ENCODE measurements at regions not wholly inside any gene's neighbourhood (a gene's known extent, or its start where the extent isn't known, plus 50 kb on each side); places are given as distances from the start of the nearest gene placed in this dataset.
"Not testable (repeated sequence)": the region's sequence is repeated elsewhere in the genome, so short reads cannot be mapped to it uniquely, and the experiment has no call there.

DNA sequence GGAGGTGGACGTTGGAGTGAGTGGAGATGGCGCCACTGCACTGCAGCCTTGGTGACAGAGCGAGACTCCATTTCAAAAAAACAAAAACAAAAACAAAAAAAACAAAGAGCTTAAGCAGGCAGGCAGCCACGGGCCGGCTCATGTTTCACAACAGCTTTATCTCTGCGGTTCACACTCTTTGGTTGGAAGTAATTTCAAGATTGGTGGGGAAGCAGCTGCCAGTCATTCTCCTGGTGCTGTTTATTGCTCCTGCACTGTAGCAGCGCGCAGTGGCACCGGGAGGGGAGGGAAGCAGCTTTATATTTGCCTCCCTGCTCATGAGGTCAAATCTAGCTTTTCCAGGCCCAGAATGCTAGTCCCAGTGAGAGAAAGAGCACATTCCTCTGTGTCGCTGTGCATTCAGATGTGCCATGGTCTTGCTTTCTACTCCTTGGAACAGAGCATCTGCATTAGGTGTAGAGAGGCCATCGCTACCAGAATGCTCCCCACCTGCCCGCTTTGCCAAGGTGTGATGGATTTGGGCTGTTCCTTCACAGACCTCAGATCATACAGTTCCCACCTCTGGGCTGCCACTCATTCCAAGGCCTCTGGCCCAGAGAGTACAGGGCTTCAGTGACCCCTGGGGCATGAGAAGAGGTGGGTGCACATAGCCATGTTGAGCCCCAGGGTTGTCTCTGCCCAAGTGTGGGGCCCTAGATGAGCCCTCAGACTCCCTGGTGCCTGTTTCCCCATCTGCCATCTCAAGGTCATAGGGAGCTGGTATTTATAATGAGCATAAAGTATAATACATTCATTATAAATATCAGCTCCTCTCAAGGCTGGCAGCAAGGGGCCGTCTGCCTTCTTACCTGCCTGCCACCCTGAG lies 270.4 kb downstream of the MED10 start:
- H3K4me1 Mint-ChIP-seq (ENCODE audit: low read depth in 2 of 2): no peaks in the 10 kb centered on the region
- H3K9me3 Mint-ChIP-seq: no peaks in the 10 kb centered on the region
- no peak for DNase-seq (ENCODE audit: low spot score)
- no peaks in the 10 kb centered on the region for H3K27me3 Mint-ChIP-seq
- ATAC-seq: no peak
- H3K27ac Mint-ChIP-seq: no peak overlapping the region
- H3K4me3 Mint-ChIP-seq: no peak overlapping the region
- no peaks in the 10 kb centered on the region for H3K36me3 Mint-ChIP-seq

DNA sequence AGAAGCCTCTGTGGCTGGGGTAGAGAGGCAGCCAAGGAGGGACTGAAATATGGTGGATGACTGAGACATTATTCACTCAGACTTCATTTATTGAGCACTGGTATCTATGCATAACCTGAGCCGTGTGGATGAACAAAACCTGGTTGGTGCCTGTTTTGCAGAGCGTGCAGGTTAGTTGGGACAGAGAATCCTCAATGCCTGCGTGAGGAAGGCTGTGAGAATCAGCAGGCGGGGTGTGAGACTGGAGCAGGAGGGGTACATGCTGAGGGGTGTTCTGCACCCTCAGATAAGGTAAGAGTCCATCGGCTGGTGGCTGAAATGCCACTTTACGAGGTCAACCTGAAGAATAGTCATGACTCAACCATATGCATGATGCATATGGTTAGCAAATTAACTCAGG lies 271.6 kb downstream of the MED10 start:
- H3K27ac Mint-ChIP-seq: no peak overlapping the region
- ATAC-seq (no peak), DNase-seq (ENCODE audit: low spot score) (no peak)
- H3K27me3 Mint-ChIP-seq: no peaks in the 10 kb centered on the region
- H3K9me3 Mint-ChIP-seq: peaks cover 4% of the 10 kb centered on the region
- H3K4me1 Mint-ChIP-seq (ENCODE audit: low read depth in 2 of 2): no peaks in the 10 kb centered on the region
- no peaks in the 10 kb centered on the region for H3K36me3 Mint-ChIP-seq
- no peak overlapping the region for H3K4me3 Mint-ChIP-seq

DNA sequence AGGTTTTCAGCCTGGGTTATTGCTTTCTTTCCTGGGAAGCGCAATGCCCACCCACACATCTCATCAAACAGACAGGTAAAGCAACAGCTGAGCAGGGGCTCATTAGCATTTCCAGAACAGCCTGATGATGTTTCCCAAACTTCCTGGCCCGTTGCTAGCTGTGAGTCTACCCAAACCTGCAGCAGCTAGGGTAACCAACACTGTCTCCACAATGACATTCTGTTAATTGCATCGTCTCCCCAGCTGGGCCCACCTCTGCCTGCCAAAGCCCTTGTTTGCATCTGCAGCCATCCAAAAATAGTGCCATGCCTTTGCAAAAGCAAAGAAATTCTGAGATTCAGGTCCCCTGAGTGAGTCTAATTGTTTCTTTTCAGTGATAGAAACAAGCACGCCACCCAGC lies 273.0 kb downstream of the MED10 start:
- Mint-ChIP-seq H3K9me3 (peaks cover 4% of the 10 kb centered on the region), H3K4me3 (no peak overlapping the region), H3K27ac (no peak overlapping the region), H3K4me1 (ENCODE audit: low read depth in 2 of 2) (no peaks in the 10 kb centered on the region), H3K27me3 (no peaks in the 10 kb centered on the region), H3K36me3 (no peaks in the 10 kb centered on the region)
- DNase-seq (ENCODE audit: low spot score) (no peak), ATAC-seq (no peak)

DNA sequence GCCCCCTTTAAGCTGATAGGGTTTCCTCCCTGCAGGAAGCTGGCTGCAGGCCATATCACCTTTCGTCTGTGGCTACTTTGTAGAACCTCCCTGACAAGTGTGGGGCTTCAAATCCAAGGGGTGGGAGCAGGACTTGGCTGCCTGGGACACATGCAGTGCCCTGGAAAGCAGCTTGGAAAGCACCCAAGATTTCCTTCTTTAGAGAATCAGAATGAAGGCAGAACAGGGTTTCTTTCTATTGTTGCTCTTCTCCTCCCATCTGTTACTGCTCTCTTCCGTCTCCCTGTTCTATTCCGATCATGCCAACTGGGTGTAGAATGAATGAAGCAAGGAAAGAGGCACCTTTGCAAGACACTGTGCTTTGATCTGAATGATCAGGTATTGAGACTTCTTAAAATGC lies 282.2 kb downstream of the MED10 start:
- Mint-ChIP-seq H3K4me3 (no peak overlapping the region), H3K27me3 (no peaks in the 10 kb centered on the region), H3K9me3 (peaks cover 2% of the 10 kb centered on the region), H3K36me3 (no peaks in the 10 kb centered on the region), H3K27ac (no peak overlapping the region), H3K4me1 (ENCODE audit: low read depth in 2 of 2) (no peaks in the 10 kb centered on the region)
- DNase-seq (ENCODE audit: low spot score) (no peak), ATAC-seq (no peak)

DNA sequence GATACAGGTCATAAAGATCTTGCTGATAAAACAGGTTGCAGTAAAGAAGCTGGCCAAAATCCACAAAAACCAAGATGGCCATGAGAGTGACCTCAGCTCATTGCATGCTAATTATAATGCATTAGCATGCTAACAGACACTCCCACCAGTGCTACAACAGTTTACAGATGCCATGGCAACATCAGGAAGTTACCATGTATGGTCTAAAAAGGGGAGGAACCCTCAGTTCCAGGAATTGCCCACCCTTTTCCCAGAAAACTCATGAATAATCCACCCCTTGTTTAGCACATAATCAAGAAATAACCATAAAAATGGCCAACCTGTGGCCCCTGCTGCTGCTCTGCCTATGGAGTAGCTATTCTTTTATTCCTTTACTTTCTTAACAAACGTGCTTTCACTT lies 284.2 kb downstream of the MED10 start:
- DNase-seq (ENCODE audit: low spot score); H3K36me3 Mint-ChIP-seq; H3K27ac Mint-ChIP-seq; H3K4me1 Mint-ChIP-seq (ENCODE audit: low read depth in 2 of 2); H3K4me3 Mint-ChIP-seq; H3K27me3 Mint-ChIP-seq; ATAC-seq; H3K9me3 Mint-ChIP-seq: not testable (repeated sequence)

DNA sequence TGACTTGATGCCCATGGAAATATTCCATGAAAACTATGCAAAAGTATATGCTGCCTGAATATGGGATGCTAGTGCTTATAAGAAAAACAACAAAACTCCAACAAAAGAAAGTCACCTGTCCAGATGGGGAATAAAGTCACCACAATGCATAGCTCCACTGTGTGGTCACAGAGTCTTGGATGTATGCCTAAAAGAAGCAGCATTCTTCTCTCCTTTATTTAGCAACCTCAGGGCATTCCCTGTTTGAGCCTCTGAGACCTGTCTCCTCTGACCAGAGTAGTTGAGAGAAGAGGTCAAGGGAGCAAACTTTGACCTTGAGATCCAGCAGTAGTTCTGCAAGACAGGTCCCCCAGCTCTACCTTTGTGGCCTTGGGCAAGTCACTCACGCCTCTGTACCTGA lies 287.5 kb downstream of the MED10 start:
- Mint-ChIP-seq H3K4me1 (ENCODE audit: low read depth in 2 of 2) (no peaks in the 10 kb centered on the region), H3K9me3 (peaks cover 3% of the 10 kb centered on the region), H3K36me3 (no peaks in the 10 kb centered on the region), H3K27me3 (no peaks in the 10 kb centered on the region), H3K4me3 (no peak overlapping the region), H3K27ac (no peak overlapping the region)
- ATAC-seq: no peak
- no peak for DNase-seq (ENCODE audit: low spot score)

DNA sequence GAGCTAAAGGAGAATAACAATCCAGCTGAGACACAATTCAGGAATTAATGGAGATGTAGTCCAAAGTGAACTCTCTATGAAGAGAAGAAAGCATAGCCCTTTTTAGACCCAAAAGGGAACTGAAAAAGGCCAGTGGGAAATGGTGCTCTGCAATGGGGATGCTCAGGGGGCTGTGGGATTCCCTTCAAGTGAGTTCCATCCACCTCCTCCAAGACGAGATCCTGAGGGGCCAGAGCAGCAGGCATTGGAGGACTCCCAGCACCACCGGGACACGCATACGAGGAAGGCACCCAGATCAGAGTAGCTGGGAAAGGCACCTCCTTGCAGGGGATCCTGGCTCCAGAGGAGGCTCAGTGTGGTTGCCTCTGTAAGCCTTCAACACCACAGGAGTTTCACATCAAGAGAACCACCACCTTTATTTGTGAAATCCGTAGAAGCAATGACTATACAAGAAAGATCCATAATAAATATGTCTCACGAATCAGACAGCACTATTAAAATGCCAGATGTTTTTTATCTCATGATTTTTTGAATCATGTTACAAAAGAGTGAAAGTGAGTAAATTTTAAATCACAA lies 288.2 kb downstream of the MED10 start:
- no peaks in the 10 kb centered on the region for H3K36me3 Mint-ChIP-seq
- no peak for DNase-seq (ENCODE audit: low spot score)
- H3K9me3 Mint-ChIP-seq: peaks cover 3% of the 10 kb centered on the region
- no peaks in the 10 kb centered on the region for H3K4me1 Mint-ChIP-seq (ENCODE audit: low read depth in 2 of 2)
- H3K27ac Mint-ChIP-seq: no peak overlapping the region
- no peak for ATAC-seq
- no peak overlapping the region for H3K4me3 Mint-ChIP-seq
- H3K27me3 Mint-ChIP-seq: no peaks in the 10 kb centered on the region

DNA sequence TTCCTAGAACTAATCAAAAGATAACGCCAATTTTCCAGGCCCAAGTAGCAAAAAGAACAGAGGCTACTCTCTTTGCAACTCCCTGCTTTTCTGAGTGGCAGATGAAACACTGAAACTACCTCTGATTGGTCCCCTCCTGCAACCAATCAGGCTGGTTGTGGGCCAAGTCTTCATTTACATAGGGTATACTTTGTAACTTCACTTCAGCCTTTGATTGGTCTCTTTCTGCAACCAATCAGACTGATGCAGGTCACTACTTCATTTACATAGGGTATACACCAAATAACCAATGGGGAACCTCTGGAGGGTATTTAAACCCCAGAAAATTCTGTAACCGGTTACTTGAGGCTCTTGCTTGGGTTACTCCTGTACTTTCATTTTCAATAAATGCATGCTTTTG lies 289.6 kb downstream of the MED10 start:
- Mint-ChIP-seq H3K27ac (no peak overlapping the region), H3K9me3 (peaks cover 3% of the 10 kb centered on the region), H3K27me3 (no peaks in the 10 kb centered on the region), H3K4me3 (no peak overlapping the region), H3K4me1 (ENCODE audit: low read depth in 2 of 2) (no peaks in the 10 kb centered on the region), H3K36me3 (no peaks in the 10 kb centered on the region)
- DNase-seq (ENCODE audit: low spot score): no peak
- no peak for ATAC-seq

DNA sequence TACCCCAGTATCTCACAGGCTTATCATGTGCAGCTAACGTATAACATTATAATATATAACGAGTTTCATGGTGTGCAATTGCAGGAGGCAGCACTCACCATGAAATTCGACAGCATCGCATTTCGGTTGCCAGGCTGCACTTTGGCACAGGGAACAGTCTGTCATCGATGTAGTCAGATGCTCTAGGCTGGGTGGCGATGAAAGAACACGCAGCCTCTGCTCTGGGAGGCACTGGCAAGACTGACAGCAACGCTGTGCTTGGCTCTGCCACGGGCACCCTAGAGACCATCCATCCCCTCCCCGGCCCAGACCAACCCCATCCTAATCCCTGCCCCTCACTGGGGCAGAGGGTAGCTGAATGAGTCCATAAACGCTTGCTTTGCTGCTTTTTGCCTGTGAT lies 290.8 kb downstream of the MED10 start:
- H3K4me3 Mint-ChIP-seq: no peak overlapping the region

DNA sequence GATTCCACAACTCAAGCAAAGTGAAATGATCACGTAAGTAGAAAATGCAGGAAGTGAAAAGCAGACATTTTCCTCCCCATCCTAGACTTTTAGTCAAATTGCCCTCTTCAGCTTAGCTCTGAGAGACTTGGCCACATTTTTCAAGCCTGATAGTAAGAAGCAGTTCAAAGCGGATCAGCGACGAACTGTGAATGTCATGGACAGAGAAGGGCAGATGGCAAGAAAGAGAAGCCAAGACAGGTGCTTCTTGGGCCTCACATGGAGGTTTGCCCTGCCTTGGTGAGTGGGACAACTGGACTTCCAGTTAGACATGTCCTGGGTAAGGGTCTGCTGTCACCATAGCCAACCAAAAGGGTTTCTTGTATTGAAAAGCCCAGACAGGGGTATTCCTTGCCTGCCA lies 291.5 kb downstream of the MED10 start:
- no peak for DNase-seq (ENCODE audit: low spot score)
- no peaks in the 10 kb centered on the region for H3K4me1 Mint-ChIP-seq (ENCODE audit: low read depth in 2 of 2)
- no peaks in the 10 kb centered on the region for H3K27me3 Mint-ChIP-seq
- peaks cover 3% of the 10 kb centered on the region for H3K9me3 Mint-ChIP-seq
- H3K27ac Mint-ChIP-seq: no peak overlapping the region
- no peaks in the 10 kb centered on the region for H3K36me3 Mint-ChIP-seq
- no peak overlapping the region for H3K4me3 Mint-ChIP-seq
- ATAC-seq: no peak

More for the DNA sequence above, 290.8 kb downstream of the MED10 start:
- H3K27ac Mint-ChIP-seq: no peak overlapping the region
- H3K9me3 Mint-ChIP-seq: peaks cover 3% of the 10 kb centered on the region
- DNase-seq (ENCODE audit: low spot score) (no peak), ATAC-seq (no peak)
- no peaks in the 10 kb centered on the region for H3K4me1 Mint-ChIP-seq (ENCODE audit: low read depth in 2 of 2)
- no peaks in the 10 kb centered on the region for H3K36me3 Mint-ChIP-seq
- no peaks in the 10 kb centered on the region for H3K27me3 Mint-ChIP-seq

DNA sequence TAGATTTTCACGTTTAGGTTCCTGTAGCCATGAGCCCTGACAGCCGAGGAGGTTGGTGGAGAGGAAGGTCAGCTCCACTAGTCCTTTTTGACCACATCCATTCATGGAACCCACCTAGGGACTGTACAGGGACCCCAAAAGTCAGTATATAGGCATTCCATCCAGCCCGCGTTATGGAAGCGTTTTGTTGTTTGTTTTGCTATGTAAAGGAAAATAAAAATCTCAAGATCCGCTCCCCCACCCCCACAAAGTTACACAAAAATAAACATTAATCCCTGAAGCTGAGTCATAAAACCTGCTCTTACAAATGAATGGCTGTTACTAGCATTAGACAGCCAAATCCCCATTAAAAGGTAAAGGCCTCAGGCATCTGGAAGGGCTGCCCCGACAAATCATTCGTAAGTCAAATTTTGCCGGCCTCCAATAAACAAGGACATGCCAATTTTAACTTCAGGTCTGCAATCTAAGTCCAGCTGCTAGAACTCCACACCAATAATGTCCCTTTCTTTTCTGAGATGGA lies 292.9 kb downstream of the MED10 start:
- Mint-ChIP-seq H3K27me3 (no peaks in the 10 kb centered on the region), H3K9me3 (peaks cover 3% of the 10 kb centered on the region), H3K4me3 (no peak overlapping the region), H3K4me1 (ENCODE audit: low read depth in 2 of 2) (no peaks in the 10 kb centered on the region), H3K27ac (no peak overlapping the region), H3K36me3 (no peaks in the 10 kb centered on the region)
- DNase-seq (ENCODE audit: low spot score): no peak
- ATAC-seq: no peak

DNA sequence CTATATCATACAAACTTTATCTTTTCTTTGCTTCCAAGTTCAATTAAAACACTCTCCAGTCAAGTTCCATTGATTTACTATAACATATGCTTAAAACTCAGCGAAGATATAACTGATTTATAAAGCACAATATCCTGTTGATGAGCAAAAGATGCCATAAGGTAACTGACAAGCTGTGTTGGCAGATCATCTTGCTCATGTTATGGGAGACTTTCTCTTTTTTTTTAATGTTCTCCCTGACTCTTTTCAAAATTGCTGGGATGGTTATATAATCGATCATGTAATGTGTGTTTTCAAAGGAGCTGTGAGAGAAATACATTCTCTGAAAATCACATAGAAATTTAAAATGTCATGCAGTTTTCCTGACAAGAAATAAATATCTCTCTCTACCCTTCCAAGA lies 293.5 kb downstream of the MED10 start:
- H3K9me3 Mint-ChIP-seq: peaks cover 3% of the 10 kb centered on the region
- H3K4me3 Mint-ChIP-seq: no peak overlapping the region
- H3K27ac Mint-ChIP-seq: no peak overlapping the region
- no peak for ATAC-seq
- H3K4me1 Mint-ChIP-seq (ENCODE audit: low read depth in 2 of 2): no peaks in the 10 kb centered on the region
- H3K27me3 Mint-ChIP-seq: no peaks in the 10 kb centered on the region
- H3K36me3 Mint-ChIP-seq: no peaks in the 10 kb centered on the region
- DNase-seq (ENCODE audit: low spot score): no peak

DNA sequence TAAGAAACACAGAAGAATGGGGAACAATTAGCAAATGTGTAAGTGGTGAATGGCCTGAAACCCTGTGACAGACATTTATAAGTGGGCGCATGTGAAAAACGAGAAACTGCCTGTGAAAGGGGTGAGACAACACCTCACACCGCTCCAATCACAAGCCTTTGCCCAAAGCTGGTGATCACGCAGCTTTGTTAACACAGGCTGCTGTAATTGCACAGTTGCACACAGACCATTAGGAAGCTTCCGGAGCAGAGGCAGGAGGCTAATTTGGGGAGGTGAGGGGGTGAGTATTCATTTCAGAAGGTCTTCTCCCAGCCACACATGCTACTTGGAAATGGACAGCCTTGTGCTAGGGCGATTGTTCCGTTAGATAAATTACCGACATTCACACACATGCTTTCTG lies 294.0 kb downstream of the MED10 start:
- no peak overlapping the region for H3K4me3 Mint-ChIP-seq
- no peak overlapping the region for H3K27ac Mint-ChIP-seq

DNA sequence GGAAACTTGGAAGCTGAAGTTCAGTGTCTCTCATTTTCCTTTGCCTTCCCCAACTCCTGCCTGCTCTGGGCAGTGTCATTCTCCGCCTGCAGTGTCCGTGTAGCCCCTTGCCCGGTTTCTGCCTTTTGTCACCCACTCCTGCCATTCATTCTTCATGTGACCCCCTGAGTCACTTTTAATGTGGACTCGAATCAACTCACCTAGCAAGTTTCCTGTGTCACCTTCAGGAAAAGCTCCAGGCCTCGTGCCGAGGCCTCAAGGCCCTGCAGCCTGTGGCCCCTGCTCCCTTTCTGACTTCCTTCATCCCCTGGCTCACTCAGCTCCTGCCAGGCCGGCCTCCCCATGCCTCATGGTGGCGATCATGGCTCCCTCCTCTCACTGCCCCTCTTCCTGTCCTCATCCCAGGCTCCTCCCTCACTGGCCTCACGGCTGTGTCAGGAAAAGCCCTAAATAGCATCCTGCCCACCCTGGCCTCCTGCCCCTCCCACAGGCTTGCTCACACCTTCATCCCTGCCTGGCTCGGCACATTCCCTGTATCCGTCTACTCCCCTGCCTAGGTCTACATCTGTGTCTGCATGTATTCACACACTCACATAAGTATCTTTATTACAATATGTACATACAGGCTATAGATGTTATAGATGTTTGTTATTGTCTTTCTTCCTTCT lies 294.9 kb downstream of the MED10 start:
- Mint-ChIP-seq H3K4me1 (ENCODE audit: low read depth in 2 of 2) (no peaks in the 10 kb centered on the region), H3K27ac (no peak overlapping the region), H3K36me3 (no peaks in the 10 kb centered on the region), H3K9me3 (no peaks in the 10 kb centered on the region), H3K4me3 (no peak overlapping the region), H3K27me3 (no peaks in the 10 kb centered on the region)
- DNase-seq (ENCODE audit: low spot score) (no peak), ATAC-seq (no peak)

More for the DNA sequence above, 294.0 kb downstream of the MED10 start:
- ATAC-seq: no peak
- H3K4me1 Mint-ChIP-seq (ENCODE audit: low read depth in 2 of 2): no peaks in the 10 kb centered on the region
- DNase-seq (ENCODE audit: low spot score): no peak
- H3K36me3 Mint-ChIP-seq: no peaks in the 10 kb centered on the region
- peaks cover 3% of the 10 kb centered on the region for H3K9me3 Mint-ChIP-seq
- H3K27me3 Mint-ChIP-seq: no peaks in the 10 kb centered on the region

Data from natural killer cell treated with Interleukin-12 subunit alpha and Interleukin-12 subunit beta and Interleukin-15 and Interleukin-18, amount 100 ng/mL, for 72 hours (primary cell).